ENCODE measurements at regions not wholly inside any gene's neighbourhood (a gene's known extent, or its start where the extent isn't known, plus 50 kb on each side); places are given as distances from the start of the nearest gene placed in this dataset.
"Not testable (repeated sequence)": the region's sequence is repeated elsewhere in the genome, so short reads cannot be mapped to it uniquely, and the experiment has no call there.

DNA sequence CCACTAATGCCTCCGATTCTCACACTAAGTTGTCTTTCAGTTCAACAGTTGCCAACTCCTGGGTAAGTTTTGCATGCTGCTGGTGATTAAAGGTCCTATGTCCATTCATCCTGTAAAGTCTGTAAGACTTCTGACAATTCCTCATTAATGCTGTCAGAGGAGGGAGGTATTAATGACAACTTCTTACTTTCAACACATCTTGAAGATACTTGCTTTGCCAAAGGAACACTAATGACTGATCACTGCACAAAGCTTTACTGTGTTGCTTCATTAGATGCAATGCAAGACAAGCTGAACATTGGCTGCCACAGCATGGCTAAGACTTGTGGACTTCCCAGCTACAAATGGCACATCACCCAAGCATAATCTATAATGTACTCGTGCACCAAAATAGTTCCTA is 114.6 kb upstream of the PRDX6 start:
- Histone ChIP-seq H3K36me3 (ENCODE audit: control insufficient read depth in 1 of 2, insufficient read depth in 2 of 2, low read length in 1 of 2) (no peaks in the 10 kb centered on the region), H3K9me3 (ENCODE audit: control insufficient read depth, low read length) (no peaks in the 10 kb centered on the region), H3K4me3 (ENCODE audit: low read length in 2 of 2) (no peak overlapping the region), H3K27me3 (ENCODE audit: control insufficient read depth in 1 of 2, insufficient read depth in 2 of 2, low read length in 1 of 2) (no peaks in the 10 kb centered on the region), H3K4me1 (ENCODE audit: control insufficient read depth in 1 of 2, insufficient read depth in 2 of 2, low read length in 2 of 2) (no peaks in the 10 kb centered on the region), H3K27ac (ENCODE audit: low read depth in 1 of 2, low read length in 2 of 2) (no peak overlapping the region)
- DNase-seq, result no peak
- ATAC-seq (ENCODE audit: low FRiP score), result no peak
- intact Hi-C loops (cut with DNase I), result no loop called here
- WGBS, 2 donors, result 70 to 74% methylated on average over 2 of the region's 2 CpGs

DNA sequence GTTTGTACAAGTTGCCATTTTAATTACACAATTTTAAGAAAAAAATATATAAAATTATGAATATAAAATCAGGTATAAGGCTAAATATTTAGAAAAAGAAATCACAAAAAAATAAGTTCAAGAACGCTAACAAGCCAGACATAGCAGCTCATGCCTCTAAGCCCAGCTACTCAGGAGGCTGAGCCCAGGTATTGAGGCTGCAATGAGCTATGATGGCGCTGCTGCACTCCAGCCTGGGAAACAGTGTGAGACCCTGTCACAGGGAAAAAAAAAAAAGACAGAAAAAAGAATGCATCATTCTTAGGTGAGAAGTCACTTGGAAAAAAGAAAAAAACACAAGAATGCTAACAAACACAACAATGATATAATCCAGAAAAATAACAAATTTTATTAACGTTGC is 112.3 kb upstream of the PRDX6 start:
- 63 to 68% methylated on average over 3 of the region's 3 CpGs for WGBS, 2 donors

DNA sequence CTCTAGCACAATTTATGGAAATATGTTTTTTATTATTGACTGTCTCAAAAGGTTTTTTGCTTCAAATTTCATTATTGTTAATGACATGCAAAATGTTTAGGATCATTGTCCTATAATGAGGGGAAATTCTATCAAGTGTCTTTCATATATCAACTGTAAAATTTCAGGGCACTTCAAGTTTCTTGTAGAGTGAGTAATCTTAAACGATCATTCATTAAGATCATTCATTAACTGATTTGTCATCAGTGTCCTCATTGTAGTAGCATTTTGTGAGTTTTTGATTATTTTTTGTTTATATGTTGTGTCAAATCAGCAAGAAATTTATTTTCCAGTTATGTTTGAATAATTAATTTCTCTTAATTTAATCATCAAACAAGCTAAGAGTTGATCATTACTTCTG is 111.8 kb upstream of the PRDX6 start:
- intact Hi-C loops (cut with DNase I), result no loop called here
- Histone ChIP-seq H3K27ac (ENCODE audit: low read depth in 1 of 2, low read length in 2 of 2) (no peak overlapping the region), H3K4me1 (ENCODE audit: control insufficient read depth in 1 of 2, insufficient read depth in 2 of 2, low read length in 2 of 2) (no peaks in the 10 kb centered on the region), H3K4me3 (ENCODE audit: low read length in 2 of 2) (no peak overlapping the region), H3K36me3 (ENCODE audit: control insufficient read depth in 1 of 2, insufficient read depth in 2 of 2, low read length in 1 of 2) (peaks cover 0 to 1% of the 10 kb centered on the region in 2 donors), H3K27me3 (ENCODE audit: control insufficient read depth in 1 of 2, insufficient read depth in 2 of 2, low read length in 1 of 2) (no peaks in the 10 kb centered on the region), H3K9me3 (ENCODE audit: control insufficient read depth, low read length) (peaks cover 2% of the 10 kb centered on the region)
- ATAC-seq (ENCODE audit: low FRiP score) (no peak), DNase-seq (no peak)
- 83 to 92% methylated on average over 1 of the region's 1 CpG for WGBS, 2 donors

More for the DNA sequence above, 112.3 kb upstream of the PRDX6 start:
- ATAC-seq (ENCODE audit: low FRiP score) (no peak), DNase-seq (no peak)
- H3K27ac ChIP-seq (ENCODE audit: low read depth in 1 of 2, low read length in 2 of 2), result no peak overlapping the region
- no peak overlapping the region for H3K4me3 ChIP-seq (ENCODE audit: low read length in 2 of 2)
- peaks cover 0 to 1% of the 10 kb centered on the region in 2 donors for H3K36me3 ChIP-seq (ENCODE audit: control insufficient read depth in 1 of 2, insufficient read depth in 2 of 2, low read length in 1 of 2)
- H3K4me1 ChIP-seq (ENCODE audit: control insufficient read depth in 1 of 2, insufficient read depth in 2 of 2, low read length in 2 of 2), result no peaks in the 10 kb centered on the region
- H3K27me3 ChIP-seq (ENCODE audit: control insufficient read depth in 1 of 2, insufficient read depth in 2 of 2, low read length in 1 of 2), result no peaks in the 10 kb centered on the region
- H3K9me3 ChIP-seq (ENCODE audit: control insufficient read depth, low read length), result peaks cover 2% of the 10 kb centered on the region
- intact Hi-C loops (cut with DNase I), result no loop called here

DNA sequence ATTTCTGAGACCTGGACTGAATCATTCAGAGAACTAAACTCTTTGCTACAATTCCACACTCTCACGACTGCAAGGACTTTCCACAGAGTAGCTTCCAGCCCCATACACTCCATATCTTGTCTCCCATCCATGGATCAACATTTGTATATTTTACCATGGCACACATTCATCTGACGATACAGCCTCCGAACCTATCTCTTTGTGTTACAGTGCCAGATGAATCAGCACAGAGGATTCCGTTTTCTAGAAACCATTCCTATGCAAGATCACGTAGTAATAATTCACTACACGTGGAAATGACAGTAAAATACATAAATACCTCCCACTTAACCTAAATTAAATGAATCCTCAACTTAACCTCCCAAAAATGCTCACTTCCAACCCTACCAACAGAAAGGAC is 110.0 kb upstream of the PRDX6 start:
- Histone ChIP-seq H3K36me3 (ENCODE audit: control insufficient read depth in 1 of 2, insufficient read depth in 2 of 2, low read length in 1 of 2) (peaks cover 0 to 1% of the 10 kb centered on the region in 2 donors), H3K4me1 (ENCODE audit: control insufficient read depth in 1 of 2, insufficient read depth in 2 of 2, low read length in 2 of 2) (no peaks in the 10 kb centered on the region), H3K9me3 (ENCODE audit: control insufficient read depth, low read length) (peaks cover 2% of the 10 kb centered on the region), H3K27ac (ENCODE audit: low read depth in 1 of 2, low read length in 2 of 2) (no peak overlapping the region), H3K4me3 (ENCODE audit: low read length in 2 of 2) (no peak overlapping the region), H3K27me3 (ENCODE audit: control insufficient read depth in 1 of 2, insufficient read depth in 2 of 2, low read length in 1 of 2) (no peaks in the 10 kb centered on the region)
- intact Hi-C loops (cut with DNase I), result no loop called here
- ATAC-seq (ENCODE audit: low FRiP score), result no peak
- no peak for DNase-seq
- 75 to 83% methylated on average over 6 of the region's 6 CpGs for WGBS, 2 donors

DNA sequence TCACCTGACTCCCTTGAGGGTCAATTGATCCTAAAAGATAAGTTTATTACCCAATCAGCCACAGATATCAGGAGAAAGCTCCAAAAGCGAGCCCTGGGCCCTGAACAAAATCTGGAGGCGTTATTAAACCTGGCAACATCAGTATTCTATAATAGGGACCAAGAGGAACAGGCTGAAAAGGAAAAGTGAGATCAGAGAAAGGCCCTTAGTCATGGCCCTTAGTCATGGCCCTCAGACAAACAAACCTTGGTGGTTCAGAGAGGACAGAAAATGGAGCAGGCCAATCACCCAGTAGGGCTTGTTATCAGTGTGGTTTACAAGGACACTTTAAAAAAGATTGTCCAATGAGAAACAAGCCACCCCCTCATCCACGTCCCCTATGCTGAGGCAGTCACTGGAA is 106.5 kb upstream of the PRDX6 start:
- intact Hi-C loops (cut with DNase I); H3K9me3 ChIP-seq (ENCODE audit: control insufficient read depth, low read length); DNase-seq; H3K36me3 ChIP-seq (ENCODE audit: control insufficient read depth in 1 of 2, insufficient read depth in 2 of 2, low read length in 1 of 2); H3K4me3 ChIP-seq (ENCODE audit: low read length in 2 of 2); H3K27ac ChIP-seq (ENCODE audit: low read depth in 1 of 2, low read length in 2 of 2); H3K27me3 ChIP-seq (ENCODE audit: control insufficient read depth in 1 of 2, insufficient read depth in 2 of 2, low read length in 1 of 2); ATAC-seq (ENCODE audit: low FRiP score); H3K4me1 ChIP-seq (ENCODE audit: control insufficient read depth in 1 of 2, insufficient read depth in 2 of 2, low read length in 2 of 2): not testable (repeated sequence)
- WGBS, 2 donors, result 74 to 78% methylated on average over 3 of the region's 3 CpGs

DNA sequence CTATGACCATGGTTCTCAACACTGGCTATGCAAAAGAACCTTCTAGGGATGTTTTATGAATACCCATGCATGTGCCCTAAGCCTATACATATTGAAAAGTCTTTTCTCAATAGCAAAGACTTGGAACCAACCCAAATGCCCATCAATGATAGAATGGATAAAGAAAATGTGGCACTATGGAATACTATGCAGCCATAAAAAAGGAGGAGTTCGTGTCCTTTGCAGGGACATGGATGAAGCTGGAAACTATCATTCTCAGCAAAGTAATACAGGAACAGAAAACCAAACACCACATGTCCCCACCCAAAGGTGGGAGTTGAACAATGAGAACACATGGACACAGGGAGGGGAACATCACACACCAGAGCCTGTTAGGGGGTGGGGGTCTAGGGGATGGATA is 101.1 kb upstream of the PRDX6 start:
- intact Hi-C loops (cut with DNase I); DNase-seq; H3K27ac ChIP-seq (ENCODE audit: low read depth in 1 of 2, low read length in 2 of 2); H3K9me3 ChIP-seq (ENCODE audit: control insufficient read depth, low read length); ATAC-seq (ENCODE audit: low FRiP score); H3K4me1 ChIP-seq (ENCODE audit: control insufficient read depth in 1 of 2, insufficient read depth in 2 of 2, low read length in 2 of 2); H3K4me3 ChIP-seq (ENCODE audit: low read length in 2 of 2); H3K36me3 ChIP-seq (ENCODE audit: control insufficient read depth in 1 of 2, insufficient read depth in 2 of 2, low read length in 1 of 2); H3K27me3 ChIP-seq (ENCODE audit: control insufficient read depth in 1 of 2, insufficient read depth in 2 of 2, low read length in 1 of 2): not testable (repeated sequence)
- WGBS, 2 donors, result 73 to 82% methylated on average over 1 of the region's 1 CpG

DNA sequence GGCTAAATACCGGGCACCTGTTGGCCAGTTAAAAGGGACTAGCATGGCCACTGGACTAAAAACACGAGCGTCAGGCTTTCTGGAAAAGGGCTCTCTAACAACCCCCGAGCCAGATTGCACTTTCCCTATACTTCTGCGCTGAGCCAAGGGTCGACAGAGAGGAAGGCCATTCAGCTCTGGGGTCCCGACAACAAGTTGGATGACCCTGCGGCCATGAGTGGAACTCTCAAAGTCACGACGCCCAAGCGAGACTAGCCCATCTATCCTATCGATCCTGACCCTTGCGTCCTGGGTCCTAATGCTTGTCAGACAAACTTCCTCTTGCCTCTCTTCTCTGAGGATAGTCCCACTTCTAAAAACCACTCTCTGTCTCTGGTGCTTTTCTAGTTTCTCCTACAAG is 99.9 kb upstream of the PRDX6 start:
- 92 to 93% methylated on average over 13 of the region's 13 CpGs for WGBS, 2 donors
- intact Hi-C loops (cut with DNase I), result no loop called here
- no peak for DNase-seq
- Histone ChIP-seq H3K27ac (ENCODE audit: low read depth in 1 of 2, low read length in 2 of 2) (no peak overlapping the region), H3K9me3 (ENCODE audit: control insufficient read depth, low read length) (peaks cover 2% of the 10 kb centered on the region), H3K4me3 (ENCODE audit: low read length in 2 of 2) (no peak overlapping the region), H3K27me3 (ENCODE audit: control insufficient read depth in 1 of 2, insufficient read depth in 2 of 2, low read length in 1 of 2) (no peaks in the 10 kb centered on the region), H3K4me1 (ENCODE audit: control insufficient read depth in 1 of 2, insufficient read depth in 2 of 2, low read length in 2 of 2) (no peaks in the 10 kb centered on the region), H3K36me3 (ENCODE audit: control insufficient read depth in 1 of 2, insufficient read depth in 2 of 2, low read length in 1 of 2) (no peaks in the 10 kb centered on the region)
- no peak for ATAC-seq (ENCODE audit: low FRiP score)

DNA sequence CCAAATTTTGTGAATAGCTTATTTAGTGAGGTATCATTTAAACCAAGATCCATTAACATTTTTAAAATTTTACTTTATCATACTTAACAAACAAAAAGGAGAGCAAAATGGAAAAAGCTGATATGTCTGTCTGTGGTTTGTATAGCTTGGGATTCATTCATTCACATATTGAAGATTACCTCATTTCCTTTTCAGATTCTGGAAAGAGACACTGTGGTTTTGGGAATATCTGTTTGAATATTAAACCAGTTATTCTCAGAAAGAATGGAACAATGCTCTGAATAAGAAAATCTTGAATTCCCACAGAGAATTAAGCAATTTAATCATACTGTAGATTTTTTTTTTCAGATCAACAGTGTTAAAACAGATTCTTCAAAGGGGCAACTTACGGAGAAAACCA is 93.8 kb upstream of the PRDX6 start:
- DNase-seq (no peak), ATAC-seq (ENCODE audit: low FRiP score) (no peak)
- H3K4me3 ChIP-seq (ENCODE audit: low read length in 2 of 2), result no peak overlapping the region
- intact Hi-C loops (cut with DNase I), result no loop called here
- no peaks in the 10 kb centered on the region for H3K9me3 ChIP-seq (ENCODE audit: control insufficient read depth, low read length)
- H3K36me3 ChIP-seq (ENCODE audit: control insufficient read depth in 1 of 2, insufficient read depth in 2 of 2, low read length in 1 of 2), result no peaks in the 10 kb centered on the region
- 81 to 89% methylated on average over 1 of the region's 1 CpG for WGBS, 2 donors
- H3K27me3 ChIP-seq (ENCODE audit: control insufficient read depth in 1 of 2, insufficient read depth in 2 of 2, low read length in 1 of 2), result no peaks in the 10 kb centered on the region
- no peak overlapping the region for H3K27ac ChIP-seq (ENCODE audit: low read depth in 1 of 2, low read length in 2 of 2)
- no peaks in the 10 kb centered on the region for H3K4me1 ChIP-seq (ENCODE audit: control insufficient read depth in 1 of 2, insufficient read depth in 2 of 2, low read length in 2 of 2)

DNA sequence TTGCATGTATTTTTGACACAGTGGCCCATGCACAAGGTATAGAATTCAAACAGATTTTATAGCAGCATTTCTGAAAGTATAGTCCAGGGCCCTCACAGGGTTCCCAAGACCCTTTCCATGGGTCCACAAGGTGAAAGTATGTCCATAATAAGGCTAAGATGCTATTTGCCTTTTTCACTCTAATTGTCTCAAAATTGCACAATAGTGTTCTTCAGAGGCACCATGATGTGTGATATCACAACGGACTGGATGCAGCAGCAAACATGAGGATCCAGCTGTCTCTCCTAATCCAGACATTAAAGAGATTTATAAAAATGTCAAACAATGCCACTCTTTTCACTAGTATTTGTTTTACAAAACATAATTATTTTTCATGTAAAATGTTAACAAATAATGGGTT is 88.8 kb upstream of the PRDX6 start:
- Histone ChIP-seq H3K9me3 (ENCODE audit: control insufficient read depth, low read length) (no peaks in the 10 kb centered on the region), H3K4me1 (ENCODE audit: control insufficient read depth in 1 of 2, insufficient read depth in 2 of 2, low read length in 2 of 2) (no peaks in the 10 kb centered on the region), H3K4me3 (ENCODE audit: low read length in 2 of 2) (no peak overlapping the region), H3K27me3 (ENCODE audit: control insufficient read depth in 1 of 2, insufficient read depth in 2 of 2, low read length in 1 of 2) (no peaks in the 10 kb centered on the region), H3K27ac (ENCODE audit: low read depth in 1 of 2, low read length in 2 of 2) (no peak overlapping the region), H3K36me3 (ENCODE audit: control insufficient read depth in 1 of 2, insufficient read depth in 2 of 2, low read length in 1 of 2) (no peaks in the 10 kb centered on the region)
- 93 to 97% methylated on average over 1 of the region's 1 CpG for WGBS, 2 donors
- DNase-seq (no peak), ATAC-seq (ENCODE audit: low FRiP score) (no peak)
- intact Hi-C loops (cut with DNase I), result no loop called here
